Activated naive CD8-positive, alpha-beta T cell treated with anti-CD3 and anti-CD28 coated beads, Interleukin-2, amount 50 U/mL, for 24 hours (primary cell): ENCODE measurements at regions not wholly inside any gene's neighbourhood (a gene's known extent, or its start where the extent isn't known, plus 50 kb on each side); places are given as distances from the start of the nearest gene placed in this dataset.
A peak's percentile ranks its signal among the peaks of the same experiment; 100 is the strongest.

Source experiments
- ATAC-seq: fragments of 150-1000 bp; cut with Tn5 transposase; one replicate; pipeline ENCODE4 v1.10.0; 2021
- DNase-seq: peaks from one replicate; pipeline ENCODE4 v3.0.0; 2021
- H3K27ac Mint-ChIP-seq: one replicate; pipeline ENCODE4 v1.8.0; 2021; ENCODE audit warnings: mild to moderate bottlenecking, mixed read lengths
- H3K27me3 Mint-ChIP-seq: one replicate; pipeline ENCODE4 v1.8.0; 2021; ENCODE audit warnings: mixed read lengths
- H3K36me3 Mint-ChIP-seq: one replicate; pipeline ENCODE4 v1.8.0; 2021; ENCODE audit warnings: low read depth, mixed read lengths
- H3K4me1 Mint-ChIP-seq: one replicate; pipeline ENCODE4 v1.8.0; 2021; ENCODE audit warnings: mixed read lengths
- H3K4me3 Mint-ChIP-seq: one replicate; pipeline ENCODE4 v1.8.0; 2021; ENCODE audit warnings: mild to moderate bottlenecking, moderate library complexity, mixed read lengths
- H3K9me3 Mint-ChIP-seq: one replicate; pipeline ENCODE4 v1.8.0; 2021; ENCODE audit warnings: mixed read lengths

DNA sequence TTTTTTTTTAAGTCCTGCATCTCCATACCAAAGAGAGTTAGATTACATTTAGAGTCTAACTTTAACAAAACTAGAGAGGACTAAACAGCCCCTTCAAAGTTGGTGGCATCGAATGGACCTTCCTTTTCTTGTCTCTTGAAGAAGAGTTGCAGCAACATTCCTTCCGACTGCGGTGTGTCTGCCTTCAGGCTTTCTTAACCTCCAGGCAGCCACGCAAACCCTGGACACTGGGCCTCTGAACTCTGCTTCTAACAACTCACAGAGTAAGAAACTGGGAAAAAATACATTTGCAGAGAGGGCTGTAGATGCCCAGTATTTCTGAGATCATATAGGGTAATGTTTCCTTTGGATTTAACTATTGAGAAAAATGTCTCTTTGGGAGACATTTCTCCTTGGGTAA is 120.5 kb upstream of the MAST4 start:
- Mint-ChIP-seq H3K36me3 (no peaks in the 10 kb centered on the region), H3K27me3 (peaks cover 5% of the 10 kb centered on the region), H3K27ac (no peak overlapping the region), H3K4me3 (no peak overlapping the region), H3K9me3 (no peaks in the 10 kb centered on the region), H3K4me1 (no peaks in the 10 kb centered on the region)
- ATAC-seq = no peak
- DNase-seq = no peak

DNA sequence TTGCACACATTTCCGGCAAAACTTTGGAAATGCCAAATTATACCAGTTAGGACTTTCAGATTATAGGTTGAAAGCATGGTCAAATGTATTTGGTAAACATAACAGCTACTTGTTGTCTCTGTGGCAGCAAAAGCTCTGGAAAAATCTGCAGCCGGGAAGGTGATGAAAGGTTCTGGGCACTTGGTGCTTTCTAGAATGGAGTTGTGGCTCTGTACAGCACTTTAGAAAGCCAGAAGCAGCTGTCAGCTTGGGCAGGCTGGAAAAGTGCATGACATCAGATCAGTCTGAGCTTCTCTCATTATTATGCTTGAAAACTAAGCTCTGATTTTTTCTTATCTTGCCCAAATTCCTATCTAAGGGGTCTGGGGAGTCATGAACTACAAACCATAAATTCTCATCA is 118.6 kb upstream of the MAST4 start:
- no peak overlapping the region for H3K4me3 Mint-ChIP-seq

DNA sequence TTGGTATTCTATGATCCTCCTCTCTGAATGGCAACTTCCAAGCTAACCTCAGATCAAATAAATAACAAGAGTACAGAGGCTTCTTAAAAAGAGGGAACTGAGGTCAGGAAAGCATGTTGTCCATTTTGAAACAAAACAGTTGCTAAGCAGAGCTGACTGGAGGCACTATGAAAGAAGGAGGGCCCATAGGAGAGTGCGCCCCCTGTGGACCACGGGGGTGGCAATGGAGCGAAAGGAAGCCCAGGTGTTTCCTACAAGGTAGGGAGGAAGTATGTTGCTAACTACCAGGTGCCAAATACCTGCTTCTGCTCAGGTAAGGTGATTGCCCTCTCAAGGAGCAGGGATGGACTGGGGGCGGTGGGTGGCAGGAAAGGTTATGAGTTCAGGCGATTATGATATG is 101.8 kb upstream of the MAST4 start:
- Mint-ChIP-seq H3K4me3 (no peak overlapping the region), H3K27ac (no peak overlapping the region), H3K9me3 (no peaks in the 10 kb centered on the region), H3K36me3 (no peaks in the 10 kb centered on the region), H3K27me3 (peaks cover 5% of the 10 kb centered on the region), H3K4me1 (no peaks in the 10 kb centered on the region)
- DNase-seq (peak; percentile 6), ATAC-seq (no peak)

More for the DNA sequence above, 118.6 kb upstream of the MAST4 start:
- Mint-ChIP-seq H3K27me3 (peaks cover 5% of the 10 kb centered on the region), H3K4me1 (no peaks in the 10 kb centered on the region), H3K9me3 (peaks cover 6% of the 10 kb centered on the region), H3K36me3 (no peaks in the 10 kb centered on the region), H3K27ac (no peak overlapping the region)
- DNase-seq (no peak), ATAC-seq (no peak)

DNA sequence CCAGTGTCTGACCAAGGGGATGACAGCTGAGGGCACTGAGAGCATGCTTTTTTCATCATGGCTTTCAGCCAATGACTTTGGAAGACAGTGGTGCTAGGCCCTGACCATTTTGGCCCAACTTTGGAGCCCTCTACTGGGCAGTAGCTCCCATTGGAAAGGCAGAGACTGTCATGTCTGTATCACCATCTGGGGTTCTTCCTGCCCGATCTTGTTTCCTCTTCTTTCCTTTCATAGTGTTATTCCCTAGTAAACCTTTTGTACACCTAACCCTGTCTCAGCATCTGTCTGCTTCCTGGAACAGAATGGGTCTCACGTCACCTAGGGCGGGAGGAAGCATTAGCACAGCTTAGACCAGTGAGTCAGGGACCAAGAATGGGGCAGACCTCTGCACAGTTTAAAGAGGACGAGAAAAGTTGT is 97.4 kb upstream of the MAST4 start:
- no peak overlapping the region for H3K4me3 Mint-ChIP-seq
- no peaks in the 10 kb centered on the region for H3K36me3 Mint-ChIP-seq
- H3K4me1 Mint-ChIP-seq = no peaks in the 10 kb centered on the region
- DNase-seq = no peak
- no peaks in the 10 kb centered on the region for H3K9me3 Mint-ChIP-seq
- H3K27me3 Mint-ChIP-seq = peaks cover 5% of the 10 kb centered on the region
- ATAC-seq = no peak
- H3K27ac Mint-ChIP-seq = no peak overlapping the region

DNA sequence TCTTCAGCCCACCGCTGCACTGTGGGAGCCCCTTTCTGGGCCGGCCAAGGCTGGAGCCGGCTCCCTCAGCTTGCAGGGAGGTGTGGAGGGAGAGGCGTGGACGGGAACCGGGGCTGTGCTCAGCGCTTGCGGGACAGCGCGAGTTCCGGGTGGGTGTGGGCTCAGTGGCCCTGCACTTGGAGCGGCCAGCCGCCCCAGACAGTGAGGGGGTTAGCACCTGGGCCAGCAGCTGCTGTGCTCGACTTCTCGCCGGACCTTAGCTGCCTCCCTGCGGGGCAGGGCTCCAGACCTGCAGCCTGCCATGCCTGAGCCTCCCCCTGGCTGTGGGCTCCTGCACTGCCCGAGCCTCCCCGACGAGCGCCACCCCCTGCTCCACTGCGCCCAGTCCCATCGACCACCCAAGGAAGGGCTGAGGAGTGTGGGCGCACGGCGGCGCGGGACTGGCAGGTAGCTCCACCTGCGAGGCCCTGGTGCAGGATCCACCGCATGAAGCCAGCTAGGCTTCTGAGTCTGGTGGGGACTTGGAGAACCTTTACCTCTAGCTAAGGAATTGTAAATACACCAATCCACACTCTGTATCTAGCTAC is 92.9 kb upstream of the MAST4 start:
- H3K4me3 Mint-ChIP-seq = no peak overlapping the region
- H3K4me1 Mint-ChIP-seq = no peaks in the 10 kb centered on the region
- no peaks in the 10 kb centered on the region for H3K27me3 Mint-ChIP-seq
- ATAC-seq (no peak), DNase-seq (no peak)
- no peaks in the 10 kb centered on the region for H3K36me3 Mint-ChIP-seq
- no peaks in the 10 kb centered on the region for H3K9me3 Mint-ChIP-seq
- H3K27ac Mint-ChIP-seq = no peak overlapping the region

DNA sequence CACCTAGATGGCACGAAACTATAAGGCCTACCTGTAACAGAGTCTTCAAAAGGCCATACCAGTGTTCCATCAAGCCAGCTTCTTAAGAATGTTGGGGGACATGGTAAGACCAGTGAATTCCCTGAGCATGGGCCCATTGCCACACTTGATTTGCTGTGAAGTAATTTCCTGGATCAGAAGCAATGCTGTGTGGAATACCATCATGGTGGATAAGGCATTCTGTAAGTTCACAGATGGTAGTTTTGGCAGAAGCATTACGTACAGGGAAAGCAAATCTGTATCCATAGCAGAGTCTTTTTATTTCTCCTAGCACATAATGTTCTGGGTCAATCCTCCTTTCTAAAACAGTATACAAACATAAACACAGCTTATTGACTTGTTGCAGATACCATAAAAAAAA is 89.1 kb upstream of the MAST4 start:
- H3K36me3 Mint-ChIP-seq = no peaks in the 10 kb centered on the region
- no peak overlapping the region for H3K27ac Mint-ChIP-seq
- DNase-seq = no peak
- no peaks in the 10 kb centered on the region for H3K4me1 Mint-ChIP-seq
- no peak overlapping the region for H3K4me3 Mint-ChIP-seq
- no peaks in the 10 kb centered on the region for H3K27me3 Mint-ChIP-seq
- no peak for ATAC-seq
- no peaks in the 10 kb centered on the region for H3K9me3 Mint-ChIP-seq

DNA sequence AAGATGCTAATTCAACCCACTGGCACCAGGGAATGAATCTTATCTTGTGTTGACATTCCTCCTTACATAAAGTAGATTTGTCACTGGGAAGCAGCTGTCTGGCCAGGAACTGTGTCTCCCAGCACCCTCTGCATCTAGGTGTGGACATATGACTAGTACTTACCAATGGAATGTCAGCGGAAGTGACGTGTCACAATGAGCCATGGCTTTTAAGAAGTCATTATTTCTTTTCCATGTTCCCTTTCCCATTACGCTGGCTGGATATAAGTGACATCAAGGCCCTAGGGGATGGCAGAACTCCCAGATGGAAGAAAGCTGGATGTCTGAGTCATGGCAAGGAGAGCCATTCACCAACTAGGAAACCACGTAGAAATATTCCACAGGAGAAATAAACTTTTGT is 84.7 kb upstream of the MAST4 start:
- H3K4me1 Mint-ChIP-seq = peaks cover 3% of the 10 kb centered on the region
- no peaks in the 10 kb centered on the region for H3K36me3 Mint-ChIP-seq
- H3K9me3 Mint-ChIP-seq = no peaks in the 10 kb centered on the region
- no peak overlapping the region for H3K4me3 Mint-ChIP-seq
- DNase-seq (no peak), ATAC-seq (no peak)
- H3K27ac Mint-ChIP-seq = no peak overlapping the region
- H3K27me3 Mint-ChIP-seq = no peaks in the 10 kb centered on the region

DNA sequence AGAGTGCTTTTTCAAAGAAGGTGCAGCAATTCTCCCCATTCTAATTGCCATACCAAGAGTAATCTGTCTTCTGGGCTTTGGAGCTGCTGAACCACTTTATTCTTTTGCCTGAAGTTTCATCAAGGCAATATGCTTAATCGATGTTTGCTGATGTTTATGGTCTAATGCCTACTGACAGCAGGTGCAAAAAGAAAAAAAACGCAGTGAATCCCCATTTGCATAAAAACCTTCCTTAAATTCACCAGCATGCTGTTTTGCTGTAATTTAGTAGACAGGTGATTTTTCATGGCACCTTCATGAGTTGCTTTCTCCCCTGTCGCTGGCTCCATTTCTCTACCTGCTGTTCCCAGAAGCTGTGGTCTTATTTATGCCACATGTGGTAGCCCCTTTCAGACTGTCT is 83.1 kb upstream of the MAST4 start:
- no peak overlapping the region for H3K27ac Mint-ChIP-seq
- no peaks in the 10 kb centered on the region for H3K36me3 Mint-ChIP-seq
- H3K4me3 Mint-ChIP-seq = no peak overlapping the region
- DNase-seq (no peak), ATAC-seq (no peak)
- H3K27me3 Mint-ChIP-seq = no peaks in the 10 kb centered on the region
- no peaks in the 10 kb centered on the region for H3K9me3 Mint-ChIP-seq
- peaks cover 3% of the 10 kb centered on the region for H3K4me1 Mint-ChIP-seq

DNA sequence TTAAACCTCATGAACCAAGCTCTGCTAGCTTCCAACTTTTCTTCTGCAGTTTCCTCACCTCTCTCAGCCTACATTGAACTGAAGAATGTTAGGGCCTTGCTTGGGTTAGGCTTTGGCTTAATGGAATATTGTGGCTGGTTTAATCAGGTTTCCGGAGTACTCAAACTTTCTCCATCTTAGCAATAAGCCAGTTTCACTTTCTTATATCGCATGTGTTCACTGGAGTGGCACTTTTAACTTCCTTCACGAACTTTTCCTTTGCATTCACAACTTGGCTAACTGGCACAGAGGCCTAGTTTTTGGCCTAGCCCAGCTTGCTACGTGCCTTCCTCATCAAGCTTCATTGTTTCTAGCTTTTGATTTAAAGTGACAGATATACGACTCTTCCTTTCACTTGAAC is 81.0 kb upstream of the MAST4 start:
- peaks cover 3% of the 10 kb centered on the region for H3K4me1 Mint-ChIP-seq
- DNase-seq (no peak), ATAC-seq (no peak)
- H3K9me3 Mint-ChIP-seq = no peaks in the 10 kb centered on the region
- H3K27ac Mint-ChIP-seq = no peak overlapping the region
- no peaks in the 10 kb centered on the region for H3K36me3 Mint-ChIP-seq
- no peak overlapping the region for H3K4me3 Mint-ChIP-seq
- H3K27me3 Mint-ChIP-seq = no peaks in the 10 kb centered on the region

DNA sequence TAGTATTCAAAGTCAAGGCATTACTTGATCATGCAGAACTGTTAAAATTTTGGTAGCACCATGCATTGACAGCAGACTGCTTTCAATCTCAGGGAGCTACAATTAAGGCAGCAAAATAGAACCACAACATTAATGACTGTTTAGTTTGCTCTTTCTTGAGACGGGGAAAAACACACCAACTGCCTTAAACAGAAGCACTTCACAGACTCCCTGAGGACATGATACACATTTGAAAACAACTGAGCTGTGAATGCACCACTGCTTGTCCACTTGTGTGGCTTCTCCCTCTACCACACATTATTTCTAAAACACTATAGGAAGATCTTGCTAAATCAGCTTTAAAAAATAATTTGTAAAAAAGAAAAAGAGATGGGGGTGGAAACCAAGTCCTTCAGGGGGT is 79.6 kb upstream of the MAST4 start:
- peaks cover 3% of the 10 kb centered on the region for H3K4me1 Mint-ChIP-seq
- no peak for DNase-seq
- no peak overlapping the region for H3K27ac Mint-ChIP-seq

DNA sequence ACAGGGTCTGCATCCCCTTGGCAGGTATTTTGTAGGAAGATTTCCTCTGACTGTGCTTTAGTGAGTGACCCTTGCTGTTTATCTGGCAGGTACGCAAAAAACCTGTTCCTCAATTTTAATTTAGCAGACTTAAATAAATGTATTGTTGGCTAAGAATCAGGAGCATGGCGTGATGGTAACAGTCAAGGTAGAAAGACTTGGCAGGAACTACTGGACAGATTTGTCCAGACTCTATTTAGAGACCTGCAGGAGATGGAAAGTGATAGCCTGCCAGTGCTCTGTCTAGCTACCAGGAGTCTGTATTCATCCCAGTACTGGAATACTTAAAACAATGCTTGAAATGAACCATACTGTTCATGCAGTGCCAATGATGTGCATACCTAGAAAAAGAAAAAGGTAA is 78.8 kb upstream of the MAST4 start:
- Mint-ChIP-seq H3K27me3 (no peaks in the 10 kb centered on the region), H3K4me1 (peaks cover 3% of the 10 kb centered on the region), H3K36me3 (peaks cover 2% of the 10 kb centered on the region), H3K27ac (no peak overlapping the region), H3K4me3 (no peak overlapping the region), H3K9me3 (peaks cover 11% of the 10 kb centered on the region)
- ATAC-seq (no peak), DNase-seq (no peak)

More for the DNA sequence above, 79.6 kb upstream of the MAST4 start:
- Mint-ChIP-seq H3K4me3 (no peak overlapping the region), H3K27me3 (no peaks in the 10 kb centered on the region), H3K36me3 (peaks cover 2% of the 10 kb centered on the region), H3K9me3 (peaks cover 11% of the 10 kb centered on the region)
- no peak for ATAC-seq

DNA sequence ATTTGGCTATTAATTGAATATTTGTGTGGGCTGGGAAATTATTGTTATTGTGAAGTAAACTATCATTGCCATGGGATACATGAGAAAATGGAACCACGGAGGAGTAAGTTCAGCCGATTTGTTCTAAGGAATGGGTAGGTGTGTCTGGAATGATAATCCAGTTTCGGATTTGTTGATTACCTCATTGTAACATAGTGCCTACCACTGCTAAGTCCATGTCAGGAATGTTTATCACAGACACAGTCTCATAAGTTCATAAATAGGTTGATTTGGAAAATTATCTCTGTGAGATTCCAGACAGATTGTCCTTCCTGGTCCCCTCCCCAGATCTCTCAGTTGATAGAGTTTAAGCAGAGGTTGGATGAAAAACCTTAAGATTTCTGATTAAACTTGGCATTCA is 78.1 kb upstream of the MAST4 start:
- H3K4me3 Mint-ChIP-seq = no peak overlapping the region
- no peak overlapping the region for H3K27ac Mint-ChIP-seq
- peaks cover 3% of the 10 kb centered on the region for H3K4me1 Mint-ChIP-seq
- DNase-seq = no peak
- peaks cover 1% of the 10 kb centered on the region for H3K27me3 Mint-ChIP-seq
- peaks cover 17% of the 10 kb centered on the region for H3K9me3 Mint-ChIP-seq
- no peak for ATAC-seq
- peaks cover 2% of the 10 kb centered on the region for H3K36me3 Mint-ChIP-seq

DNA sequence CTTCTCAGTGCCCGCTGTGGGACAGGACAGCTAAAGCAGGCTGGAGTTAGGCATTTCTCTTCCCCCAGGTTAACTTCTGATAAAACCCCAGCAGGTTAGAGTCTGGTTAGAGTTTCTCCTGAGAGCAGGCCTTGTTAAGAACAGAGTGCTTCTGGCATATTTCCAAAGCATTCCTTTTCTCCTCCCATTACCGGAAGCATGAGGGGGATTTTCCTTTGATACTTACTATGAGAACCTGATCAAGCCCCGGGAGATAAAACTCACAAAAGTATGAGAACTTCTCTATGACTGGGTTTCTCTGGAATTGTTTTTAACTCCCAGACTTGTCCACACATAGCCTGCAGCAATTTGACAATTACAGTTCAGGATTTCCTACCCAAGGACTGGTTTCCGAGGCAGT is 77.4 kb upstream of the MAST4 start:
- Mint-ChIP-seq H3K27me3 (peaks cover 4% of the 10 kb centered on the region), H3K27ac (no peak overlapping the region), H3K4me3 (no peak overlapping the region), H3K9me3 (peaks cover 18% of the 10 kb centered on the region), H3K36me3 (peaks cover 2% of the 10 kb centered on the region), H3K4me1 (peaks cover 3% of the 10 kb centered on the region)
- ATAC-seq = no peak
- no peak for DNase-seq

DNA sequence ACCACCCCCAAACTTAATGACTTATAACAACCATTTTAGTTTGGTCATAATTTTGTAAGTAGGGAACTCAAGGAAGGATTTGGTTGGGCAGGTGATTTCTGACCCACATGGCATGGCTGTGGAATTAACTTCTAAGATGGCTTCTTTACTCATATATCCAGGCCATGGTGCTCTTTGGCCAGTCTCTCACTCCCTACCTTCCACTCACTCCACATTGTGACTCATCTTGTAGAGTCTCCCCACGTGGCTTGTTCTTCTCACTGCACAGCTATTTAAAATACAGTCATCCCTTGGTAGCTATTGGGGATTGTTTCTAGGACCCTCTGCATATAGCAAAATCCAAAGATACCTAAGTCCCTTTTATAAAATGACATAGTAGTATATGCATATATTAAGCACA is 76.6 kb upstream of the MAST4 start:
- Mint-ChIP-seq H3K27me3 (peaks cover 4% of the 10 kb centered on the region), H3K9me3 (peaks cover 18% of the 10 kb centered on the region), H3K4me3 (no peak overlapping the region), H3K36me3 (peaks cover 2% of the 10 kb centered on the region), H3K4me1 (no peaks in the 10 kb centered on the region), H3K27ac (no peak overlapping the region)
- DNase-seq (no peak), ATAC-seq (no peak)

DNA sequence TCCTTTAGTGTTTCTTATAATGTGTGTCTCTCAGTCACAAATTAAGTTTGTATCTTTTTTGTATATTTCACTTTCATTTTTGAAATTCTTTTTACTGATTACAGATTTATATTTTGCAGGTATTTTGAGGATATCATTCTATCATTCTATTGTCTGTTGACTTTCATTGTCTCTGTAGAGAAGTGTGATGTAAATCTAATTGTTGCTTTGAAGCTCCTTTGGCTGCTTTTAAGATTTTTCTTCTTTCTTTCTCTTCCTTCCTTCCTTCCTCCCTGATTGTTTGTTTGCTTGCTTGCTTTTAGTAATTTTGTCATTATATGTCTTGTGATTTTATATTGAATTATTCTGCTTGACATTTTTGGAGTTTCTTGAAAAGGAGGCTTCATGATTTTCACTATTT is 75.3 kb upstream of the MAST4 start:
- Mint-ChIP-seq H3K4me3 (no peak overlapping the region), H3K9me3 (peaks cover 18% of the 10 kb centered on the region), H3K36me3 (peaks cover 2% of the 10 kb centered on the region), H3K27ac (no peak overlapping the region), H3K4me1 (no peaks in the 10 kb centered on the region), H3K27me3 (peaks cover 4% of the 10 kb centered on the region)
- ATAC-seq (no peak), DNase-seq (no peak)

DNA sequence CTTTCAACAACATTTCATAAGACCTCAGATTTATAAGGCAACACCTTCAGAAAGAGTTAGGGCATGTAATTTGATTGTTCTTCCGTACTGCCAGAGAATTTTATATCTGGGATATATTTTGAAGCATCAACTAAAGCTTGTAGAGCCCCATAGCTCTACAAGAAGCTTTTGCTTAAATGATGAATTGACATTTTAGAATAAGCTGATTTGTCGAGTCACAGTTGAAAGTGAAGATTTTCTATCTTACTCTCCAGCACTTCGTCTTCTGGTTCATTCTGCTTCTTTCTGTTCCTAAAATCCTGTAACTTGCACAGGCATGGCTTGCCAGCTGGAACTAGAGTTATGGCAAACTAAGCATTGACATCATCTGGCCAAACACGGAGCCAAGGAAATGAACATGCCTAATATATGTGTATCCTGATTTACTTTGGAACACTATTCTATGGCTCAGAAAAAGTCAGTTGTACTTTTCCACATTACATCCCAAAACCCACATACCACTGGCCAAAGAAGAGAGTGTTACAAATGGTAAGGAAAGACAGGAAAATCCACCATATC is 68.6 kb upstream of the MAST4 start:
- H3K27me3 Mint-ChIP-seq = peaks cover 10% of the 10 kb centered on the region
- peaks cover 6% of the 10 kb centered on the region for H3K9me3 Mint-ChIP-seq
- ATAC-seq (no peak), DNase-seq (no peak)
- H3K27ac Mint-ChIP-seq = no peak overlapping the region
- H3K4me3 Mint-ChIP-seq = no peak overlapping the region
- H3K4me1 Mint-ChIP-seq = no peaks in the 10 kb centered on the region
- no peaks in the 10 kb centered on the region for H3K36me3 Mint-ChIP-seq
